NB4 (cell line): ENCODE measurements at regions not wholly inside any gene's neighbourhood (a gene's known extent, or its start where the extent isn't known, plus 50 kb on each side); places are given as distances from the start of the nearest gene placed in this dataset.
A peak's percentile ranks its signal among the peaks of the same experiment; 100 is the strongest.

Experiments used
- DNase-seq: peaks from one replicate; pipeline ENCODE4 v3.0.0; 2010; ENCODE audit warnings: low read depth
- H3K4me3 ChIP-seq: one replicate; pipeline ENCODE4 v1.5.1; 2011; ENCODE audit warnings: mild to moderate bottlenecking, low read depth, low read length, moderate library complexity
- MYC ChIP-seq: IDR thresholded peaks from 2 replicates; pipeline ENCODE4 v1.6.1; 2011; ENCODE audit warnings: low read depth, low read length
- POLR2A ChIP-seq: IDR thresholded peaks from 2 replicates; pipeline ENCODE4 v1.6.1; 2011; ENCODE audit warnings: mild to moderate bottlenecking; ENCODE audit not compliant: insufficient read length; ENCODE audit errors: extremely low read depth
- TF ChIP-seq, protein P1 (sequence below): IDR thresholded peaks from one replicate; pipeline ENCODE4 v1.5.1; 2012; ENCODE audit warnings: low read depth, low read length
- TF ChIP-seq, protein P2 (sequence below): IDR thresholded peaks from 2 replicates; pipeline ENCODE4 v1.6.1; 2011; ENCODE audit warnings: low read depth, low read length

DNA sequence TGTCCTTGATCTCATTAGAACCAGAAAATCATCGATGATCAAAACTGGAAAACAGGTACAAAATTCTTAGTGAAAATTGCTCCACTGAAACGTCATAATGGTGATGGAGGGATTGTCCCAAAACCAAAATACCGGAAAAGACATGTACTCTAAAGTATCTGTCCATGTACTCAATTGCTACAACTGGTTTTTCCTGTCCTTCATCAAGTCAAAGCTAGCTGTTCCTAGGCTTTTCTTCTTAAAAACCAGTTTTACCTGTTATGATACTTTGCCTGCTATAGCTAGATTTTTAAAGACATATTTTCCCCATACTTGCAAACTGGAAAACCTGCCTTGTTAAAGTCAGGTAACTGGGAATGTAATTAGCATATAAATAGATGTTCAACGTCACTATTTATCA is 50.5 kb upstream of the LRRC1 start:
- DNase-seq, result no peak
- TF ChIP-seq, protein P1, sequence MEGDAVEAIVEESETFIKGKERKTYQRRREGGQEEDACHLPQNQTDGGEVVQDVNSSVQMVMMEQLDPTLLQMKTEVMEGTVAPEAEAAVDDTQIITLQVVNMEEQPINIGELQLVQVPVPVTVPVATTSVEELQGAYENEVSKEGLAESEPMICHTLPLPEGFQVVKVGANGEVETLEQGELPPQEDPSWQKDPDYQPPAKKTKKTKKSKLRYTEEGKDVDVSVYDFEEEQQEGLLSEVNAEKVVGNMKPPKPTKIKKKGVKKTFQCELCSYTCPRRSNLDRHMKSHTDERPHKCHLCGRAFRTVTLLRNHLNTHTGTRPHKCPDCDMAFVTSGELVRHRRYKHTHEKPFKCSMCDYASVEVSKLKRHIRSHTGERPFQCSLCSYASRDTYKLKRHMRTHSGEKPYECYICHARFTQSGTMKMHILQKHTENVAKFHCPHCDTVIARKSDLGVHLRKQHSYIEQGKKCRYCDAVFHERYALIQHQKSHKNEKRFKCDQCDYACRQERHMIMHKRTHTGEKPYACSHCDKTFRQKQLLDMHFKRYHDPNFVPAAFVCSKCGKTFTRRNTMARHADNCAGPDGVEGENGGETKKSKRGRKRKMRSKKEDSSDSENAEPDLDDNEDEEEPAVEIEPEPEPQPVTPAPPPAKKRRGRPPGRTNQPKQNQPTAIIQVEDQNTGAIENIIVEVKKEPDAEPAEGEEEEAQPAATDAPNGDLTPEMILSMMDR, result no peak
- H3K4me3 ChIP-seq, result no peak overlapping the region

DNA sequence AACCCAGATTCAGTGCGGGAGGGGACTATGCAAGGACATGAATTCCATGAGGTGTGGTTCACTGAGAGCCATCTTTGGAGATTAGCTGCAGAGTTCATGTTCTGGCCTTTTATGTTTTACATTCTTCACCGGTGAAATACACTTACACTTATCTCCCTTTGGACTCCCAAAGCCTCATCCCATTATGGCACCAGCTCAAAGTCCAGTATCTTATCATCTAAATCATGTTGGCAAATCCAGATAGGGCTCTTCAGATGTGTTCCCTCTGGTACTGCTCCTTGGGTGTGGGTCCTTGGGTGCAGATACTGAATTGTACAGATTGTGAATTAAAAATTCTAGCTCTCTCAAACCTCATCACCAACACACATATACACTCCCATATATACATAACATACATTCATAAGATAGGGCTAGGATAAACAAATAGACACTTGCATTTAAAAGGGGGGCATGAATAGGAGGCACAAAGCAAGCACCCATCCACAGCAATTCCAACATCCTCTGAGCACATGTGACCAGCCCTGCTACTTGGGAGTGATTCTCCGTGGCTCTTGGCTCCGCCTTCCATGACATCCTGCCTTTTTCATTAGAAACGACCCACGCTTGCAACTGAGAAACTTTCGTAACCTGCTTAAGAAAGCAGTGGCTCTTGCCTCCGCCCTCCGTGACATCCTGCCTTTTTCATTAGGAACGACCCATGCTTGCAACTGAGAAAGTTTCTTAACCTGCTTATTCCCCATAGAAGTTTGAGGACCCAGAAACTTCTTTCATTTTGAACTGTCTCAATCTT is 53.6 kb upstream of the LRRC1 start:
- TF ChIP-seq POLR2A (no peak), MYC (no peak)
- TF ChIP-seq, protein P1, result no peak
- TF ChIP-seq, protein P2, sequence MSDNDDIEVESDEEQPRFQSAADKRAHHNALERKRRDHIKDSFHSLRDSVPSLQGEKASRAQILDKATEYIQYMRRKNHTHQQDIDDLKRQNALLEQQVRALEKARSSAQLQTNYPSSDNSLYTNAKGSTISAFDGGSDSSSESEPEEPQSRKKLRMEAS, result peak; percentile 64; the same call in 1 of the 2 replicates
- DNase-seq, result peak; percentile 66
- H3K4me3 ChIP-seq, result no peak overlapping the region

DNA sequence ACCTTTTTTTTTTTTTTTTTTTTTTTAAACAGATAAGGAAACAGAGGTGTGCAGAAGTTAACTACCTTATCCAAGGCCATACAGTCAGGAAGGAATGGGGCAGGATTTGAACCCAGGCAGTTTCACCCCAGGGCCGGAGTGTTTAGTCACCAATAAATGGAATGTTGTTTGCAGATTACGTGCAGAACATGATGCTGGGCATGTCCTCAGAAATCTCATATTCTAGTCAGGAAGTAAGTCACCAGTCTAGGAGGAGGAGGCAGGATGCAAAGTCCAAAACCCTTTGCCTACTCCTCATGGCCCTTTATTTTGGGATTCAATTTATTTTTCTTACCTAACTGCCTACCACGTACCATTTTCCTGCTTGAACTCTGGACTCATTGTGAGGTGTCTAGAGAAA is 57.1 kb upstream of the LRRC1 start:
- no peak overlapping the region for H3K4me3 ChIP-seq
- TF ChIP-seq, protein P2, result no peak
- no peak for TF ChIP-seq POLR2A
- TF ChIP-seq MYC, result no peak
- TF ChIP-seq, protein P1, result no peak

DNA sequence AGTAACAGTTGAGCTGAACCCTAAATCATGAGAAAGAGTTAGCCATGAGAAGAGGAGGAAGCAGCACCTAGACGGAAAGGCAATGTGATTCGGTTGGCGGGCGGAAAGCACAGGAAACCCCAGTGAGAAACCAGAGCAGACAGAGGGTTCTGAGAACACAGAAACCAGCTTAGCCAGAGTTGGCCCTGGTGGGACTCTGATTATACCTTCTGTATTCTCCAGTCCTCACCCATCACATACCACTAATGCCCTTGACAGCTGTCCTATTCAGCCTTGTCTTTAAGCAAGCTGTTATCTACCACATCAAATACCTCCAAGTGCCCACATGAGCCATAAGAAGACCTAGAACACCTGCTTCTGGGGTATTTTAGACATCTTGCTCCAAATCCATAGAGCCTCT is 58.9 kb upstream of the LRRC1 start:
- no peak overlapping the region for H3K4me3 ChIP-seq
- TF ChIP-seq, protein P1, result no peak
- no peak for DNase-seq

More for the DNA sequence above, 57.1 kb upstream of the LRRC1 start:
- DNase-seq, result no peak

DNA sequence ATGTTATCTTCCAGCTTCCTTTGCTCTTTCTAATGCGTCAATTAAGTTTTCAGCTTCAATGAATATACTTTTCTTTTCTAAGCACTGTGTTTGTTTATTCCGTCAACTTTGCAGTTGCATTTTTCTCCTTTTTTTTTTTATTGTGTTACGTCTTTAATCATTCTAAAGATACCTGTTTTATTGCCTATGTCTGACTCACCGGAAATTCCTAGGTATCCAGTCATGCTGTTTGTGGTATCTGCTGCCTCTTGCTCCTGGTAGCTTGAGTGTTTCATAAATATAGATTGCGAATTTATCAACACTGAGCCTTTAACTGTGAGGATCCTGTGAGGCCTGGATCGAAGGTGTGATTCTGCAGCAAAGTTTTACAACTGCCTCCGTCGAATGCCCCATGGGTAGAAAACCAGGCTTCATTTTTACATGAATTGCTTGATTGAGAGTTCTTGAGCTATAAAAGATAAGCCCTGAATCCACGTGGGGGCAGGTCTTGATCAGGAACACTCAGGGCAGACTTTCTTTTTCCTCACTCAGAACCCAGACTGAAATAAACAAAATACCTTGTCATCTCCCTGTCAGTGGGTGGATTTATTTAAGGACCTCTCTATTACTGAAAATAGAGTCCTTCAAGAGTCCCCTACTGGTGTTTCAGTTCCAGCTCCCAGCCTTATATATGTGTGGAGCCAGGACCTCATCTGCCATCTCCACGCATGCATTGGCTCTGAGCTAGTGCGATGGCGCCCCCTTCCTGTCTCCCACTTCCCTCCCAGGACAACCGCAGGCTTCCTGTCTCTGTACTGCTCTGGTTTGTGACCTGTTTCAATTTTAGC is 60.1 kb upstream of the LRRC1 start:
- no peak overlapping the region for H3K4me3 ChIP-seq

More for the DNA sequence above, 60.1 kb upstream of the LRRC1 start:
- peak; percentile 59 for DNase-seq
- TF ChIP-seq, protein P2, result no peak
- TF ChIP-seq, protein P1, result peak; percentile 65
